Upper lobe of left lung (tissue), 6 donors: ENCODE measurements at regions not wholly inside any gene's neighbourhood (a gene's known extent, or its start where the extent isn't known, plus 50 kb on each side); places are given as distances from the start of the nearest gene placed in this dataset.

ENCODE experiments used
- ATAC-seq, 2 donors: fragments of 200-7000 bp; cut with Tn5 transposase; one replicate each; pipeline ENCODE4 v1.9.1; 2022; ENCODE audit warnings: mild to moderate bottlenecking in 2 of 2, moderate library complexity in 2 of 2; ENCODE audit not compliant: low FRiP score in 2 of 2
- DNase-seq, 2 donors: peaks; one replicate each; pipeline ENCODE4 v3.0.0-alpha.2; 2019 to 2020
- H3K27ac ChIP-seq, 4 donors: fragments of 200-600 bp; sonication (generic); one replicate each; pipeline ENCODE4 v1.5.1; 2016 to 2019
- H3K27me3 ChIP-seq, 4 donors: fragments of 200-600 bp; sonication (generic); one replicate each; pipeline ENCODE4 v1.5.1; 2017 to 2019
- H3K36me3 ChIP-seq, 4 donors: fragments of 200-600 bp; sonication (generic); one replicate each; pipeline ENCODE4 v1.5.1; 2016 to 2019
- H3K4me1 ChIP-seq, 4 donors: fragments of 200-600 bp; sonication (generic); one replicate each; pipeline ENCODE4 v1.5.1; 2018 to 2019
- H3K4me3 ChIP-seq, 4 donors: fragments of 200-600 bp; sonication (generic); one replicate each; pipeline ENCODE4 v1.5.1; 2017 to 2019; ENCODE audit warnings: mild to moderate bottlenecking in 2 of 4, moderate library complexity in 1 of 4
- H3K9me3 ChIP-seq, 4 donors: fragments of 200-600 bp; sonication (generic); one replicate each; pipeline ENCODE4 v1.5.1; 2018 to 2019
- CTCF ChIP-seq, 6 experiments: fragments of 450-650 bp in 4 of 6; fragments of 200-600 bp in 2 of 6; sonication (generic) in 2 of 6; IDR thresholded peaks; one replicate each; pipeline ENCODE4 v1.5.1; 2016 to 2019; ENCODE audit warnings: antibody characterized with exemption in 6 of 6
- EP300 ChIP-seq, 4 donors: sonication (generic); formaldehyde crosslinking; IDR thresholded peaks; one replicate each; pipeline ENCODE4 v1.5.1; 2017; ENCODE audit warnings: antibody characterized with exemption in 4 of 4, control low read depth in 2 of 4
- POLR2A ChIP-seq, 4 donors: fragments of 450-650 bp; IDR thresholded peaks; one replicate each; pipeline ENCODE4 v1.5.1; 2016 to 2017; ENCODE audit warnings: antibody characterized with exemption in 4 of 4, mild to moderate bottlenecking in 2 of 4
- POLR2AphosphoS5 ChIP-seq, 2 donors: sonication (generic); formaldehyde crosslinking; IDR thresholded peaks; one replicate each; pipeline ENCODE4 v1.5.1; 2017; ENCODE audit warnings: antibody characterized with exemption in 2 of 2
- WGBS, 2 donors: methylation state at CpG; one replicate each; pipeline ENCODE4 v1.1.5; 2017 to 2018; 5-methylcytosine and 5-hydroxymethylcytosine counted together
- donor health status: DM: no; HTN: no; CAD: no; lungs with moderate emphysema.
- donor health status: DM: no; HTN: yes; CAD: no; lungs with severe emphysema.

- Histone ChIP-seq H3K9me3 (peaks cover 0 to under 1% (median 0%) of the 10 kb centered on the region in 4 donors), H3K27me3 (no peaks in the 10 kb centered on the region), H3K4me1 (no peaks in the 10 kb centered on the region), H3K4me3 (no peak overlapping the region), H3K27ac (no peak overlapping the region), H3K36me3 (no peaks in the 10 kb centered on the region)
- WGBS, 2 donors, result 91 to 94% methylated on average over 4 to 5 of the region's 5 CpGs
- ATAC-seq (peak in 1 of 2 donors; percentile 35), DNase-seq (no peak)
- TF ChIP-seq EP300 (IDR thresholded peaks at IDR 0.05) (no peak), POLR2A (IDR thresholded peaks at IDR 0.05) (no peak), POLR2AphosphoS5 (IDR thresholded peaks at IDR 0.05) (no peak), CTCF (IDR thresholded peaks at IDR 0.05) (no peak)
These were observed 976.0 kb downstream of the DCDC2C start for GRCh38 chr2:4679391-4679790.

- H3K27me3 ChIP-seq, result no peaks in the 10 kb centered on the region
- no peaks in the 10 kb centered on the region for H3K36me3 ChIP-seq
- ATAC-seq (no peak), DNase-seq (no peak)
- no peak overlapping the region for H3K27ac ChIP-seq
- H3K4me1 ChIP-seq, result no peaks in the 10 kb centered on the region
- TF ChIP-seq POLR2AphosphoS5 (IDR thresholded peaks at IDR 0.05), result no peak
- no peak for TF ChIP-seq POLR2A (IDR thresholded peaks at IDR 0.05)
- WGBS, 2 donors, result 55 to 59% methylated on average over 5 of the region's 5 CpGs
- no peaks in the 10 kb centered on the region for H3K9me3 ChIP-seq
- no peak overlapping the region for H3K4me3 ChIP-seq
These were observed 981.5 kb downstream of the DCDC2C start for GRCh38 chr2:4684921-4685320.

- H3K4me1 ChIP-seq, result no peaks in the 10 kb centered on the region
- H3K27ac ChIP-seq, result no peak overlapping the region
- ATAC-seq (no peak), DNase-seq (no peak)
- H3K4me3 ChIP-seq, result no peak overlapping the region
- no peak for TF ChIP-seq CTCF (IDR thresholded peaks at IDR 0.05)
- TF ChIP-seq POLR2AphosphoS5 (IDR thresholded peaks at IDR 0.05), result no peak
- no peak for TF ChIP-seq POLR2A (IDR thresholded peaks at IDR 0.05)
- no peak for TF ChIP-seq EP300 (IDR thresholded peaks at IDR 0.05)
- H3K9me3 ChIP-seq, result no peaks in the 10 kb centered on the region
- WGBS, 2 donors, result 83 to 88% methylated on average over 2 of the region's 2 CpGs
- H3K27me3 ChIP-seq, result no peaks in the 10 kb centered on the region
- no peaks in the 10 kb centered on the region for H3K36me3 ChIP-seq
These were observed 987.5 kb downstream of the DCDC2C start for GRCh38 chr2:4690913-4691312.

- WGBS, 2 donors, result 58 to 69% methylated on average over 9 of the region's 9 CpGs
- TF ChIP-seq CTCF (IDR thresholded peaks at IDR 0.05) (no peak), EP300 (IDR thresholded peaks at IDR 0.05) (no peak), POLR2AphosphoS5 (IDR thresholded peaks at IDR 0.05) (no peak), POLR2A (IDR thresholded peaks at IDR 0.05) (no peak)
- DNase-seq, result no peak
- peak in 1 of 2 donors; percentile 73 for ATAC-seq
- Histone ChIP-seq H3K4me1 (no peaks in the 10 kb centered on the region), H3K9me3 (no peaks in the 10 kb centered on the region), H3K36me3 (no peaks in the 10 kb centered on the region), H3K27me3 (no peaks in the 10 kb centered on the region), H3K27ac (no peak overlapping the region), H3K4me3 (no peak overlapping the region)
These were observed 989.9 kb downstream of the DCDC2C start for GRCh38 chr2:4693266-4693665.

GRCh38 chr2:4695281-4695861, 992.0 kb downstream of the DCDC2C start:
- Histone ChIP-seq H3K4me1 (no peaks in the 10 kb centered on the region), H3K27me3 (no peaks in the 10 kb centered on the region), H3K27ac (no peak overlapping the region), H3K9me3 (no peaks in the 10 kb centered on the region), H3K4me3 (no peak overlapping the region), H3K36me3 (no peaks in the 10 kb centered on the region)
- no peak for DNase-seq
- ATAC-seq, result no peak
- TF ChIP-seq POLR2A (IDR thresholded peaks at IDR 0.05) (no peak), POLR2AphosphoS5 (IDR thresholded peaks at IDR 0.05) (no peak), CTCF (IDR thresholded peaks at IDR 0.05) (no peak), EP300 (IDR thresholded peaks at IDR 0.05) (no peak)
- WGBS, 2 donors, result 71 to 73% methylated on average over 2 of the region's 2 CpGs
